Upper lobe of right lung (tissue), 1 donor: ENCODE measurements at regions not wholly inside any gene's neighbourhood (a gene's known extent, or its start where the extent isn't known, plus 50 kb on each side); places are given as distances from the start of the nearest gene placed in this dataset.

ENCODE experiments used
- ATAC-seq: fragments of 200-7000 bp; cut with Tn5 transposase; one replicate; pipeline ENCODE4 v1.9.1; 2020; ENCODE audit warnings: mild to moderate bottlenecking, moderate library complexity
- DNase-seq: peaks from one replicate; pipeline ENCODE4 v3.0.0-alpha.2; 2020
- H3K27ac ChIP-seq: fragments of 200-600 bp; one replicate; pipeline ENCODE4 v1.8.0; 2022
- H3K27me3 ChIP-seq: fragments of 200-600 bp; one replicate; pipeline ENCODE4 v1.8.0; 2022; ENCODE audit warnings: mild to moderate bottlenecking
- H3K36me3 ChIP-seq: fragments of 200-600 bp; one replicate; pipeline ENCODE4 v1.8.0; 2022
- H3K4me1 ChIP-seq: fragments of 200-600 bp; one replicate; pipeline ENCODE4 v1.8.0; 2022
- H3K4me3 ChIP-seq: fragments of 200-600 bp; one replicate; pipeline ENCODE4 v1.8.0; 2022; ENCODE audit warnings: mild to moderate bottlenecking
- H3K9me3 ChIP-seq: fragments of 200-600 bp; one replicate; pipeline ENCODE4 v1.8.0; 2022
- intact Hi-C: fragments of 100-400 bp; cut with DNase I; formaldehyde crosslinking; loops from one replicate; pipeline ENCODE4 v1.11.0; 2022
- TF ChIP-seq, protein P1 (sequence below): fragments of 200-600 bp; IDR thresholded peaks from one replicate; pipeline ENCODE4 v1.8.0; 2022; ENCODE audit warnings: antibody characterized with exemption
- donor health status: DM: no; HTN: yes; CAD: no; lungs with severe emphysema.

DNA sequence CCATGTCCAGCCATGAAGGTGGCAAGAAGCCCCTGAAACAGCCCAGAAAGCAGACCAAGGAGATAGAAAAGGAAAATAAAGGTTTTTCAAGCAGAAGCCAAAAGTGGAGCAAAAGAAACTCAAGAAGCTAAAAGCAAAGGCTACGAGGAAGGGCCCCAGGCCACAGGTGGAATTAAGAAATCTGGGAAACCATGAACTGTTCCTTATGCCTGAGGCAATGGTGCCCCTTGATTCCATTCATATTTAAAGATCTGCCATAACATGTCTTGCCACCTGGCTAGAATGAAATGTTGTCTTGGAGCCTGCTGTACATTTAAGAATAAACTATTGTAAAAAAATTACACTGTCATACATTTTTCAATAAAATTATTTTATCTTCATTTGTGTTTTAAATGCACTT is 59.5 kb upstream of the TARS1 start:
- TF ChIP-seq, protein P1, sequence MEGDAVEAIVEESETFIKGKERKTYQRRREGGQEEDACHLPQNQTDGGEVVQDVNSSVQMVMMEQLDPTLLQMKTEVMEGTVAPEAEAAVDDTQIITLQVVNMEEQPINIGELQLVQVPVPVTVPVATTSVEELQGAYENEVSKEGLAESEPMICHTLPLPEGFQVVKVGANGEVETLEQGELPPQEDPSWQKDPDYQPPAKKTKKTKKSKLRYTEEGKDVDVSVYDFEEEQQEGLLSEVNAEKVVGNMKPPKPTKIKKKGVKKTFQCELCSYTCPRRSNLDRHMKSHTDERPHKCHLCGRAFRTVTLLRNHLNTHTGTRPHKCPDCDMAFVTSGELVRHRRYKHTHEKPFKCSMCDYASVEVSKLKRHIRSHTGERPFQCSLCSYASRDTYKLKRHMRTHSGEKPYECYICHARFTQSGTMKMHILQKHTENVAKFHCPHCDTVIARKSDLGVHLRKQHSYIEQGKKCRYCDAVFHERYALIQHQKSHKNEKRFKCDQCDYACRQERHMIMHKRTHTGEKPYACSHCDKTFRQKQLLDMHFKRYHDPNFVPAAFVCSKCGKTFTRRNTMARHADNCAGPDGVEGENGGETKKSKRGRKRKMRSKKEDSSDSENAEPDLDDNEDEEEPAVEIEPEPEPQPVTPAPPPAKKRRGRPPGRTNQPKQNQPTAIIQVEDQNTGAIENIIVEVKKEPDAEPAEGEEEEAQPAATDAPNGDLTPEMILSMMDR, result no peak
- DNase-seq (no peak), ATAC-seq (no peak)
- Histone ChIP-seq H3K9me3 (no peaks in the 10 kb centered on the region), H3K27me3 (no peaks in the 10 kb centered on the region), H3K4me1 (no peaks in the 10 kb centered on the region), H3K36me3 (no peaks in the 10 kb centered on the region), H3K4me3 (no peak overlapping the region), H3K27ac (no peak overlapping the region)
- intact Hi-C loops, result no loop called here
